HTR-8/SVneo (cell line): ENCODE measurements at regions not wholly inside any gene's neighbourhood (a gene's known extent, or its start where the extent isn't known, plus 50 kb on each side); places are given as distances from the start of the nearest gene placed in this dataset.

Experiments
- DNase-seq: peaks from one replicate; pipeline ENCODE4 v3.0.0; 2011; ENCODE audit warnings: low spot score, mixed read lengths; ENCODE audit not compliant: insufficient read length
- FAIRE-seq: peaks from 2 replicates; lab custom pipeline; 2011; peaks lifted over from hg19 to GRCh38; lab: Jason Lieb, UNC

DNA sequence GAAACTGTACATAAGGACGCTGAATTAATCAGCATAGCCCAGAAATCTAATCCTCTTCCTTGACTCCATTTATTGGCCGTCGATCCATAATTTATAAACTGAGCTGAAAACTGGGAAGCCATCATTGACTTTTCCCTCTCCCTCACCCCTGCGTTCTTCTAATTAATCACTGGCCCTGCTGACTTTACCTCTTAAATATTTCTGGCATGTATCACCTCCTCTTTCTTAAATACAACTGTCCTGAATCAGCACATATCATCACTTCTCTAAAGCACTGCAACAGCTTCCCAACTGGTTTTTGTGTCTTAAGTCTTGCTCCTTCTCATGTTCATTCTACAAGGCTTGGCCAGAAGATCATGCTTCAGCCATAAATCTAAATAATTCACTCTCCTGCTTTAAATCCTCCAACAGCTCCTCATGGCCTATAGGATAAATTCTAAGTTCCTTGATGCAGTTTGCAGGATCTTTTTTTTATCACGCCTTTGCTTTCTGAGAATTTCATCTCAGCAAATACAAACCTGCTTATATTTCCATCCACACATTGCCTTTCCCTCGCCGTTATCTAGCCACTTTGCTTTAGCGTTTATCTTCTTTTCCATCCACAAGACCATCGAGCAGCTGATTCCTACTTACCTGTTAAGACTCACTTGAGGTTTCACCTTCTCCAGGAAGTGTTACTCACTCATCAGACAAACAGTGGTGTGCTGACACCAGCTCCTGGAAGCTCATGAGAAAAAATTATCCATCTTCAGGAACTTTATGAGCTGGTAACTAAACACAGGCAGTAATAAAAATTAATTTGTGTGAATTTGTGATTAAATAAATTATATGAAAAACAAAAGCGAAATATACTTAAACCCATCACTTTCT lies 295.6 kb upstream of the FLRT2 start:
- FAIRE-seq: no peak
- no peak for DNase-seq

DNA sequence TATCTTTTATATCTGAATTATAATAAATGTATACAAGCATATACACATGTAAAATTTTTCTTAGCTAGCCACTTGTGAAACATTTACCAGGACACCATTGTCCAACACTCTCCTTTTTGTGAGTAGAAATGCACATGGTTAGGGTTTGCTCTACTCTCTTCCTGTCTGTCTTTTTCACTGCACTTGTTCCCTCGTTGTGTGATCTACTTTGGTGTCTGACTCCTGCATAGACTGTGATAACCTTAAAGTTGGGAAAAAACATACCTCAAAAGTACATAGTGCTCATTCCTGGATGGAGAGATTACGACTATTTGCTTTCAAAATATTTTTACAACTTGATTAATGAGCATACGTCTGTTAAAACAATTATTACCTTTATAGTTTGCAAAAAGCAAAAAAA lies 294.1 kb upstream of the FLRT2 start:
- FAIRE-seq (no peak), DNase-seq (no peak)

DNA sequence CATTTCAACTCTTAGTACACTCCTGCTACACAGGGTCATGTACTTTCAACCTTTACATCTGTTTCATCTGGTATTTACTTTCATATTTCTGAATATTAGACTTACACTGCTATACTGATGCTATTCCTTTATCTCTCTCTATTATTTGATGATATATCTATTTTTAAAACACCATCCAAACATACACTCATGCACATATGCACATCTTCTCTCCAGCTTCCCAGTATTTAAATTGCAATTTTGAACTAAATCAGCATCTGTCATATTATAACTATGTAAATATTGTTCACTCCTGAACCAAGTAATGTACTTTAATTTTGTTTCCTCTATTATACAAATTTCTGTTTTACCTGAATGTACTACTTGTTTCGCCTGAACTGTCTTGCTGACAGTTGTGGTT lies 293.6 kb upstream of the FLRT2 start:
- FAIRE-seq (no peak), DNase-seq (no peak)

DNA sequence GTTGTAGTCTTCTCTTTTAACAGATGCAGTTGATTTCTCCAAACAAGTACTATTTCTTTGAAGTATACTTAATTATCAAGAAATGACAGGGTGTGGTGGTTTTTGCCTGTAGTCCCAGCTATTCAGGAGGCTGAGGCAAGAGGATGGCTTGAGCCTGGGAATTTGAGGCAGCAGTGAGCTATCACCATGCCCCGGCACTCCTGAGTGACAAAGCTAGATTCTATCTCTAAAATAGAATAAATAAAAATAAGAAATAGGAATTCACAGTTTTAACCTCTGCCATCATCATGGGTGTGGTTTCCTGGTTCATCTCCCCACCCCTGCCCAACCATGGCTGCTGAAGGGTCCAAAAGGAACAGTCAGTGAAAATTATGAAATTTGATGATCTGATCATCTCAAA lies 290.2 kb upstream of the FLRT2 start:
- no peak for DNase-seq
- no peak for FAIRE-seq

DNA sequence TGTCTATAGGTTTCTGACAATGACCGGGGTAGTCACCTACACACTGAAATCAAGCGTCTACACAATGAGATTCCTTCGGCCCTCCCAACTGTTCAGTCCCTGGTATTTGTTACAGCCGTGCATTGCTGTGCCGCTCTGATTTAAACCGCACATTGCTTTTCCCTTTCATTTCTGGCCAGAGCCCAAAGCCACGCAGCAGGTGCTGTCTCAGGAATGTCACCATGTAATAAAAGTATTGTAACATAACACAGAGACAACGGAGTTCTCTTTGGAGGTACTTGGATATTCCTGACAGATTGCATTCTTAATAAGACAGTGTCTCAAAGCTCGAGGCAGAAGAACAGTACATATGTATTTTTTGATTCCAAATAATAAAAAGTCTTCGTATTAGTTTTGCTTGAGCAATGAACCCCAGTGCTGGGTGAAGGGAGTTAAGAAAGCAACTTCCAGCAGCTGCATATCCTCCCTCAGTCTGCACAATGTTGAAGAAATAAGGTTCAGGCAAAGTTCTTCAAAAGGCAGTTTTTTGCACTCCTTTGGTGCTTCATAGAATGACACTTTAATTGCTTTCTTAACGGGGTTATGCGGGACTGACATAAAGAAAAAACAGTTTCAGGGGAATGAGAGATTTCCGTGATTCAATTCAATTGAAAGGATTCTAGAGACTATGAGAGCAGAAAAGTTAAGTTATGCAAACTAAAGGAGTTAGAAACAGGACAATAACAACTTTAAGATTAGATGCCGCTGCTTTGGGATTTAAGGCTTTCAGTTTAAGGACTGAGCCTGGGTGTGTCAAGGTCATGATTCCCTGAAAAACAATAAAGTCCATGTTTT lies 288.7 kb upstream of the FLRT2 start:
- DNase-seq (no peak), FAIRE-seq (no peak)

DNA sequence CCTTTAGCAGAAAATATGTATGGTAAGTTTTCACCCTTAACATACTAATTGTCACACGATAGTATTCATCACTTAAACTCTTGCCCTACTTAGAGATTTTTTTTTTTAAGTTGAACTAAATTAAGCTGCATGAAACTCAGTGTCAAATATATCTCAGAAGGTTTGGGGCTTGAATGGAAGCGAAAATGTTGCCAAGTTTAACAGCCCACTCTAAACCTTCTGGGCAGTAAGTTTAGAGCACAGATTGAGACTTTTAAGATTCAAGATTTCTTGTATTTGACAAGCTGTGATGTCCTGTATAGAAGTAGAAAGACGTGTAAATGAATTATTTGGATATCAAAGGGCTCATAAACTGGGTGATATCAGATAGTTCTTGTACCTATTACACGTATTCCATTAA lies 287.3 kb upstream of the FLRT2 start:
- DNase-seq (no peak), FAIRE-seq (no peak)

DNA sequence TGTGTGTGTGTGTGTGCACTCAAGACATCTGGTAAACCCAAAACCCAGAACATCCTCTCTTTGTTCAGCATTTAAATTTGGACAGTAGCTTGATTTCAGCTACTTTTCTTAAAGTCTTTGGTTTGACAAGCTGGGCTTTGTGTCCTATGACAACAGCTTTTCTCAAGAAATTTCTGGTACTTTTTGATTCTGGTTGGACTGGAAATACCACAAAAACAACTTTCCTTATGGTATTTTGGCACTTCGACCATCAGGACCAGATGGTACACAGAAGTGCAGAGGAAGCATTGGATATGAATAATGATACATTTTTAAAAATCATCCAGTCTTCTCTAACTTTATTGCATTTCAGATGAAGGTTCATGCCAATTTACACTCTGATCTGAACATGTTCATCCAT lies 286.6 kb upstream of the FLRT2 start:
- FAIRE-seq: no peak
- no peak for DNase-seq

DNA sequence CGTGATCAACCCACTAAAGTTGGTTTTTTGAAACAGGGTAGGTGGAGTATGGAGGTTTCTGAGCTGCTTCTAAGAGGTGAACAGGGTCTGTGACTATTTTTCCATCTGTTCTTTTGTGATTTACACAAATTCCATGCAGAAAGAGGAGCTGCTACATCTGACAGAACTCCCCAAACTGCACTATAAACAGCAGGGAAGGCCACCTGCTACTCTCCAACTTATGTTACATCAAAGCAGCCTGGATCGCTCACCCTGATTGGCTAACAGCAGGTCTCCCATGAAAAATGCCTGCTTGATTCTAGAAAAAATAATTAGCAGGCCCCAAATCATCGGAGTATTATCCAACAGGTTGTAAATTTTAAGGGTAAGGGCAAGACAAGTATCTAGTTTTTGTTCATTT lies 282.9 kb upstream of the FLRT2 start:
- no peak for FAIRE-seq

DNA sequence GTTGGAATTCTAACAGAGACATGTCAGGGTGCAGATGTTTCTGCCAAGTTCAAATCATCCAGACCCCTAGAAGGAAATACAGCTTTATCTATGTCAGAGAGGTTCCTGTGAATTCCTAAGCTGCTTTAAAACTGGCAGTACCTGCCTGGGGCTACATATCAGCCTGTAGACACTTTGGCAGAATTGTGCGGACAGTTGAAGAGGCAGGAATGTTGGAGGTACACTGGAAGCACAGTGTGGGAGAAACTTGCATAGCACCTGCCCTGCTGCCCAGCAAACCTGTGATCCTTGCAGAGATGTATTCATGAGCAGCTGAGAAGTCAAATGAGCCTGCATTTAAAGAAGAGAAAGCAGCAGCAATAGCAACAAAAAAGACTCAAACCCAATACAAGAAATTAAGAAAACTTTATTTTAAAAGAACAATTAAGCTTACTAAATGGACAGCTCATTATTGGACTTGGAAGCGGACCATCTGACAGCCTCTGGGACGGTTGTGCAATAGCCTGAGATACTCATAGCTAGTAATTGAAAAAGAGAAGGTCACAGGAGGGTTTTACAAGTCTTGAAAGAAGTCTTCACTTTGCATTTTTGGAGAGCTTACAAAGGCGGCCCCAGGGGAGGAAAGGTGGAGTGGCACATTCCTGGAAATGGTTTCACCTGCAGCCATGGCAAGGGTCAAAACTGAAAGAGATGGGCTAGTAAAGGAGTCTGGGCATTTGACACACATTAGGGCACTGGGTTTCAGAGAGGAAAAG lies 280.9 kb upstream of the FLRT2 start:
- FAIRE-seq (no peak), DNase-seq (no peak)

More for the DNA sequence above, 282.9 kb upstream of the FLRT2 start:
- DNase-seq: no peak

DNA sequence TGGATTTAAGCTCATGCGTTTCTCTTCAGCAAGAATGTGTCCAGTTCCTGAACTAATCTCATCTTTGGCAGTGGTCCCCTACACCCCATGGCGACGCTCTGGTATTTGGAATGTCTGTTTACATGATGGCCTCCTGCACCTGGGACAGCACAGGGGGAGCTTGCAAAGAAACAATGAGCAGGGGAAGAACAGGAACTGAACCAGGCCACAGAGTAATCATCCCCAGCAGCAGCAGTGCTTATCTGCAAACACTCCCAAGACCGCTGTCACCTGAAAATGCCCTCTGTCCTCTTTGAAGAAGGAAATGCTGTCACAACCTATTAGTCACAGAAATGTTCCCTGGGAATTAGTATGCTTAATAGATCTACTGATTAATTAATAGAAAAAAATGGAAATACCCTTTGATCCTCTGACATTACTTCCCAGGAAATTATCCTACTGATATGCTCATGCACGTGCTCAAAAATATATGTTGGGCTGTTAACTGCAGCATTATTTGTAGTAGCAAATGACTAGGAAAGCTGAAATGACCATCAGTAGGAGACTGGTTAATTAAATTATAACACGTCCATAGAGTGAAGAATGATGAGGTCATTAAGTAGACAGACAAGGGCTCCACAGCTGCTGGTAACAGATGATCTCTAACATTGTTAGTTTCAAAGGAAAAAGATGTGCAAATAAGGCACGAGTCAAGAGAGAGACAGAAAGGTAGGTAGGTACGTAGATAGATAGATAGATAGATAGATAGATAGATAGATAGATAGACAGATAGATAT lies 279.3 kb upstream of the FLRT2 start:
- no peak for FAIRE-seq
- no peak for DNase-seq

DNA sequence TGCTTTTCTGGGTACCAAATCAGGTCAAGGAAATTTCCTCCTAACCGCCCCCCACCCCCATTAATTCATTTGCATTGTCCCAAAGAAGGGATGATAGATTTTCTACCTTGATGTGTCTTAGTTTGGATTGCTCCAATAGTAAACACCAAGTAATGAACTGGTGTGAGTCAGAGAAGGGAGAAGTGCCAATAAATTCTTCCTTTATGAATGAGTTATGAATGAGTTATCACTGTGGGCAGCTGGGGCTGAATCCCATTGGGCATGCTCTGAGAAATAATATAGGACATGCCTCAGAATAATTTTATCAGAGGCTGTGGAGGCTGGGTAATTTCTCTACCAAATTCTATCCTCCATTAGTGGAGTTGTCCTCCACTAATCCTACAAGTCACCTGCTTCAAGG lies 277.9 kb upstream of the FLRT2 start:
- DNase-seq: peak; percentile 25
- no peak for FAIRE-seq

DNA sequence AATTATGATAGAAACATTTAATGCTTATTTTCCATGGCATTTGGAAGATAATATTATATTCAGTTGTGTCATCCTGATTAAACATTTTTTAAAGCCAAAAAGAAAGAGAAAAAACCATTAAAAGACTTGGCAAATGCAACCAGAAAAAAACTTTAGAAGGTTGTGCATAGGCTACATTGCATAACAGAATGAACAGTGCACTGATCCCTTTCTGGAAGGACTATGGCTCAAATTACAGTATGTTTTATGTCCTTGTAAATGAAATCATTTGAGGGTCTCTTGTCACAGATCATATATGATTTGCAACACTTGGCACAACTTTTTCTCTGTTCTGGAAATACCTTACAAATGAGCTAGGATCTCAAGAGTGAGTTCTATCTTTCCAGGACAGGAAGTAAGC lies 275.2 kb upstream of the FLRT2 start:
- DNase-seq: peak; percentile 14
- no peak for FAIRE-seq

DNA sequence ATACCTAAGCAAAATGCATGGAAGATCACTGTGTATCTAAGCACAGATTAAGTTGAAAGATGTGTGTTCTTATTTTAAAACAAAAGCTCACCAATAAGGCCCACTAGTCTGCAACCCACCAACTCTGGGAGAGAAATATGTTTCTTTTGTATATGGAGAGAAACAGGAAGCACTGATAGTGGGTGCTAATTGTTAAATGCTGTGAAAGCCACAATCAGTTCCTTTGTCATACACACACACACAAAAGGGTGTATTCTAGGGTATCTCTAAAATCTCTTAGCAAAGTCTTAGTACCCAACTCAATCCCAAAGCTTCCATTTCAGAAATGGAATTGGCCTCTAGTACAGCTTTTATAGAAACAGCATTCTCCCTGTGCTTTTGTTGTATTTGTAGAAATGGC lies 272.7 kb upstream of the FLRT2 start:
- no peak for FAIRE-seq
- no peak for DNase-seq

DNA sequence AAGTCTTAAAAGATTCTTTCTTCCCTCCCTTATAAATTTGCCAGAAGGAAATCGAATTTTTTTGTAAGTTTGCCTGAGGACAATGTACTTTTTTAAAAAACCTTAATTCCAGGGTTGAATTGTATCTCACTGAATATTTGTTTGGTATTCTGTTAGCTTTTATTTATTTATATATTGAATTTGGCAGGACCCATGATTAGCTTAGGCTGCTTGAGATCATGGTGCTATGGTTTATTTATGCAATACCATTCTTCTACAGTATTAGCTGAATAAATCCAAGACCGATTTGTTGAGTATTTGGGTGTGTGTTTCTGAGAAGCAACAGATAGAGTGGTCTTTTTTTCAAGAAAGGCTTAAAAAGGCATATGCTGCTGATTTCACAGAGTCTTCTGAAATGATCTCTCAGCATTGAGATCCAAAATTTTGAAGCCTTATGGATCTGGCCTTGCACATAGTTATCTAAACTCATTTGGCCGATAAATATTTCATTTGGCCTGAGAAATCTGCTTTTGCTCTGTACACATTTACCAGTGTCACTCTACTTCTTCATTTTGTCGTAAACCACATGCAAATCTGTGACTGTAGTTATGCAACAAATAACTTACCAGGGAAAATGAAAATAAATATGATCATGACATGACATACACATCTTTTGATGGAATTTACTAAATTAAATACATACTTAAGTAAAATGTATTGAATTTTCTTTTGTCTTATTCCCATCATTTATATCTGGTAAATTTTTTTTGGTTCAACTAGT lies 265.8 kb upstream of the FLRT2 start:
- no peak for FAIRE-seq

DNA sequence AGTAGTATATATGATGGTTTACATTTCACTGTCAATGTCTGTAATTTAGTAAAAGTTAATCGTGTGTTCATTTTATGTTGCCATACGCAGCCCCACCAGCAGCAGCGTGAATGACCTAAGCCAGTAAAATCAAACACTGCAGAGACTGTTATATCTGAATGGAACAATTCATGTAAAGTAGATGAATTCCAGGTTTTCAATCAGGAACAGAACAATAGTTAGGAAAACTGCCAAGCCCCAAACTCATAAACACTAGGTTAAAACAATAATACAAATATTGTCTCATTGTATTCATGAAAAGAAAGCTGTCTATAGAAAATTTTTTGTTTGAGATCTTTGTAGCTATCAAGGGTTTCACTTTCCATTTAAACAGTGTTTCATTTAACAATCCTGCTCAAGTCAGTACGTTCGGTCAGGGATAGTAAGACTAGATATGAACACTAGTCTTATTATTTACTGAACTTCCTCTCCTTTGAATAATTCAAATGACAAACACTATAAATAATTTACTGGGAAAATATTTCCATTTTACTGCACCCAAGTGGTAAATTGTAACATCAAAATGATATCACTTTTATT lies 256.8 kb upstream of the FLRT2 start:
- FAIRE-seq: no peak
- no peak for DNase-seq

More for the DNA sequence above, 265.8 kb upstream of the FLRT2 start:
- DNase-seq: no peak

DNA sequence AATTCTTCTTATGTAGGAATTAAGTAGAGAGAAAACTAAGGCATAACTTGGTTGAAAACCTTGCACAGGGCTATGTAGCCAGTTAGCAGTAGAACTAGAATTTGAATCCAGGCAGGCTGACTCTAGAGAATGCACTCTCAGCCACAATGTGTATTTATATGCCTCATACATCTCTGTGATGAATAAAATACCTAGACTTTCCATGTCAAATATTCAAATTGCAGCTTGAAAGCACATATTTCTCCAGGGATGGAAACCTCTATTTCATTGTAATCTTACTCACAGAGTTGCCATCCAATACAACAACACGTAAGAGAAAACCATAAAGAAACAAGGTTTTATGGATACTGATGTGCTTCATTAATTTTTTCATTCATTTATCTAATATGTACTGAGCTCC lies 256.0 kb upstream of the FLRT2 start:
- FAIRE-seq: no peak
- DNase-seq: no peak

DNA sequence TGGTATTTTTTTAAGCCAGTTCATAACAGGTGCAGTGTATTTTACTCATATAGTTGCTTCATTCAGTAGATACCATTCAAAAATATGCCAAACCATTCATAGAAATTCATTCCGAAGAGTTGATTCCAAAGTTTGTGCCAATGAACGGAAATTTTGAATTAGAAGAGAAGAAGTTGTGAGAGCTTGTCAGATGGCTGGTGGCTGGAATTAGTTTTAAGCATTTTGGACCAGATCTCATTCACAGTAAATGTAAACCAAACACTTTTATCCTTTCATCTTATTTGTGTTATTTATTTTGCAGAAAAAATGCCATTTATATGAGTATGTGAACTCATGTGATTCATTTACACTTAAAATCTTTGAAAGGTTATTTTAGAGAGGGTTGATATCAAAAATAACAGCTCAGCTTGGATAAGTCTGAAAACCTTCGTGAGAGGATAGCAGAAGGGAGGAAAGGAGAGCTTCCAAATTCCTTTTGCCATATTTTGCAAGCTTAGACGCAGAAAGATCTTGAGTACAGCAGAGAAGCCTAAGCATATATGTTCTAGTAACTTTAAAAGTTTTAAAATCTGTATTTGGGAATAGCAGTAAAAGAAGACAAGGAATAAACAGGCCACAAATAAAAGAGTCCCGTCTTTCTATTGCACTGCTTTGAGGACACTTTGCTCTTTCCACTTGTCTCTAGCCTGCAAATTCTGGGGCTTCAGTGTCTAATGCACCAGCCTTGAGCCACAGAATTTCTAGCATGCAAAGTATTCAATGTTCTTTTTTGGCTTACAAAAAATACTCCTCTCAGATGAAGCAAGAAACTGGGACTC lies 253.6 kb upstream of the FLRT2 start:
- FAIRE-seq (no peak), DNase-seq (no peak)

DNA sequence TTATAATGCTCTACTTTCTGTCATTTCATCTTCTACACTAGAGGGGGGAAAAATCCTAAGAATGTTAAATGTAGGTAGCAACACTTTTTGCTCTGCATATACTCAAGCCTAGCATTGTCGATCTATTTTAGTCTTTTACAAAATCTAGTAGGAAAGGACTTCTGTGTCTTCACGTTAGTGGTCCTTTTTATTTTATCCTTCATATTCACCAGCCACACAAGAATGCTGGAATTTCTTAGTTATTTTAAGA lies 253.0 kb upstream of the FLRT2 start:
- FAIRE-seq (no peak), DNase-seq (no peak)
